Fibroblast of the aortic adventitia (primary cell): ENCODE measurements at regions not wholly inside any gene's neighbourhood (a gene's known extent, or its start where the extent isn't known, plus 50 kb on each side); places are given as distances from the start of the nearest gene placed in this dataset.

ENCODE experiments used
- DNase-seq: peaks from one replicate; pipeline ENCODE4 v3.0.0-alpha.2; 2010; ENCODE audit warnings: low read depth
- H3K4me3 ChIP-seq: 2 replicates; pipeline ENCODE4 v1.5.1; 2011; ENCODE audit warnings: low read depth, mild to moderate bottlenecking, control low read depth, low read length, moderate library complexity
- TF ChIP-seq, protein P1 (sequence below): IDR thresholded peaks from 2 replicates; pipeline ENCODE4 v1.5.1; 2011; ENCODE audit warnings: mild to moderate bottlenecking, low read length, control low read depth, inconsistent platforms; ENCODE audit not compliant: insufficient read depth

DNA sequence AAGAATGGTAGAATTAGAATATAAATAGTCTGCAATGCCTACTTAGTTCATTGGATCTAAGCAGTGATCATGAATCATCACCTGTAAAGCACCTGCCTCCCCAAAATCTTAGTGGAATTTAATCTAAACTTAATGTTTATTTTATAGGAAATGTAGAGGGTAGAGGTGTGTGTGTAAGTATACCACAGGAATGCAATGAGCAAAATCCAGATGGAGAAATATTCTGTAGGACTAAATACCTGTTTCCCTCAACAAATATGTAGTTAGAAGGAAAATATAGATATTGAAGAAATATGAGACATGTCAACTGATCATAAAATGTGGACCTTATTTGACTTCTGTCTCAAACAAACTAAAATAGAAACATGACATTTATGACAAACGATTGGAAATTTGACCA lies 839.2 kb upstream of the FBXO33 start:
- TF ChIP-seq, protein P1, sequence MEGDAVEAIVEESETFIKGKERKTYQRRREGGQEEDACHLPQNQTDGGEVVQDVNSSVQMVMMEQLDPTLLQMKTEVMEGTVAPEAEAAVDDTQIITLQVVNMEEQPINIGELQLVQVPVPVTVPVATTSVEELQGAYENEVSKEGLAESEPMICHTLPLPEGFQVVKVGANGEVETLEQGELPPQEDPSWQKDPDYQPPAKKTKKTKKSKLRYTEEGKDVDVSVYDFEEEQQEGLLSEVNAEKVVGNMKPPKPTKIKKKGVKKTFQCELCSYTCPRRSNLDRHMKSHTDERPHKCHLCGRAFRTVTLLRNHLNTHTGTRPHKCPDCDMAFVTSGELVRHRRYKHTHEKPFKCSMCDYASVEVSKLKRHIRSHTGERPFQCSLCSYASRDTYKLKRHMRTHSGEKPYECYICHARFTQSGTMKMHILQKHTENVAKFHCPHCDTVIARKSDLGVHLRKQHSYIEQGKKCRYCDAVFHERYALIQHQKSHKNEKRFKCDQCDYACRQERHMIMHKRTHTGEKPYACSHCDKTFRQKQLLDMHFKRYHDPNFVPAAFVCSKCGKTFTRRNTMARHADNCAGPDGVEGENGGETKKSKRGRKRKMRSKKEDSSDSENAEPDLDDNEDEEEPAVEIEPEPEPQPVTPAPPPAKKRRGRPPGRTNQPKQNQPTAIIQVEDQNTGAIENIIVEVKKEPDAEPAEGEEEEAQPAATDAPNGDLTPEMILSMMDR: no peak
- DNase-seq: no peak

DNA sequence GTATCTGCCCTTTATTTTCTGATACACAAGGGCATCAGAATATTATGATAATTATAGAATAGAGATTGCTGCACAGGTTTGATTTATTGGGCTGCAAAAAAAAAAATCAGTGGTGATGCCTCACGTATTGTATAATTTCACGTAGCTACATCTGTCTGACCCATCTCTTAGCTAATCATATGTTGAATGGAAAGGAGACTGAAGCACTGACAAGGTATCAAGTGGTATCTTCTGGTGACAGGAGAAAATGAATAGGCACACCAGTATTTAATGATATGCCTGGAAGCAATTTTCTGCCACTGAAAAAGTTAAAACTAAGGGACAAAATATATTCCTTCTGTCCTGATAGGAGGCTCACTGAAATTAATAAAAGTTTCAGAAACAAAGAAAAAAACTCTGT lies 837.2 kb upstream of the FBXO33 start:
- no peak for DNase-seq
- TF ChIP-seq, protein P1: no peak
- H3K4me3 ChIP-seq: no peak overlapping the region

More for the DNA sequence above, 839.2 kb upstream of the FBXO33 start:
- H3K4me3 ChIP-seq: no peak overlapping the region

DNA sequence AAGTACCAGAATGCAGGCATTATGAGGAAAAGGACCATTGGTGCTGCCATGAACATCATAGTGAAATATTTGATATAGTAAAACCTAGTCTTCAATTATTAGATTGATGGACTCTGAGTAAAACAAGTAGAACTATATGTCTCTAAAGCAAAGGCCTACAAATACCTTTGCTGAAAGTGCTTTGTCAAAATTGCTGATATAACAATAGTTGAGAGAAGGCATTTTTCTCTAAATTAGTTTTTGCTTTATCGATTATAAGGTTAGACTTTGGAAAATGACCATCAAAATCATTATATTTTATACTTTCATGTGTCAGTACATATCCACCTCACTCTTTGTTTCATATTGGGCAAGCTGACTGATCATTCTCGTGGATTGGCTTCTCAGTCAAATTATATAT lies 836.0 kb upstream of the FBXO33 start:
- no peak for DNase-seq
- TF ChIP-seq, protein P1: no peak
- no peak overlapping the region for H3K4me3 ChIP-seq

DNA sequence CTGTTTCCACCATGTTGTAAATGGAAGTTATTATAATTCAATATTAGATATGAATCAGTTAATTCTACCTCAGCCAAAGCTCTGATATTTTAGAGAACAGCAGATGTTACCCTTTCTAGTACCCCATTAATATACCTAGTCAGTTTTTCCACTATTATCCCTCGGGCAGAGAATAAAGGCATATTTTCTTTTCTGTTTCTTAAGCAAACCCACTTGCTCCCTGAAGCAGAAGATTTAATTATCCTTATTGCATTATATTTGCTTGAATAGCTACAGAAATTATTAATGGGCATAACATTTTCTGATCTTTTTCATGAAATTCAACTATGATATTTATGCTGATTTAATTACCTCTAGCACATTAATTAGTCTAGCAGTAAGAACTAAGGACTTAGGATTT lies 832.9 kb upstream of the FBXO33 start:
- TF ChIP-seq, protein P1: no peak
- no peak overlapping the region for H3K4me3 ChIP-seq
- DNase-seq: no peak

DNA sequence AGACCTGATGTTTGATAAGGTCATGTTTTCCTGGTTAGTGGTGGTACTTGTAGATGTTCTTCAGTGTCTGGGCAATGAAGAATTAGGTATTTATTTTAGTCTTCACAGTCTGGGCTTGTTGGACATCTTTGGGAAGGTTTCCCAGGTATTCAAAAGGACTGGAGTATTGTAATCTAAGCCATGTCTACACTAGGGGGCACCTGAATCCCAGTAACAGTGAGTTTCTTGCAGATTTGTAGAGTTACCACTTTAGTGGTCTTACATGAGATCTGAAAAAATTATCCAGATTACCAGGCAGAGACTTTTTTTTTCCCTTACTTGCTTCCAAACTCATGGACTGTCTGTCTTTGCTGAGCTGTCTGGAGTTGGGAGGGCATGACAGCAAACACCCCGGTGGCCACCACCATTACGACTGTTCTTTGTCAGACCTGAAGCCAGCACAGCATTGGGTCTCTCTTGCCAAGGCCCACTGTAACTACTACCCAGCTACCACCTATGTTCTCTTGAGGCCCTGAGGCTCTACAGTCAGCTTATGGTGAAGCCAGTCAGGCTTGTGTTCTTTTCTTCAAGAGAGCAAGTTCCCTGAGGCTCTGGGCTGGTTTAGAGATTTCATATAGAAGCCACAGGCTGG lies 820.7 kb upstream of the FBXO33 start:
- no peak overlapping the region for H3K4me3 ChIP-seq
- TF ChIP-seq, protein P1: no peak
- no peak for DNase-seq

DNA sequence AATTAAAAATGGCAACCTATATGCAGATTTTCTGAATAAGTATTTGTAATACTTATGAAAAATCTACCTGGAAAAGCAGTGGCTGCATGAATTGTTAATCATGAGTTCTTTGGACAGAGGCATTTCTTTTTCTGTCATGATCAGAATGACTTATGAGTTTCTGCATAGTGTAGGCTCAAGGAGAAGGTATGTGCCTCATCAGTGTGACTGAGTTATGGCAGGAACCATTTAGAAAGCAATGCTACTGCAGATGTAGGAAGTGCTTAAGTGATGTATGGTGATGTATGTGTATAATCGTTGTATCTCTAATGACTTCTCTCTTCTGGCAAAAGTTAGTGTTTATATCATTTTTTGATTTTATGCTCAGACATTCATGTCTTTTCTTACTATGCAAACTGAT lies 816.4 kb upstream of the FBXO33 start:
- TF ChIP-seq, protein P1: no peak
- no peak for DNase-seq
- no peak overlapping the region for H3K4me3 ChIP-seq
